Erythroblast (primary cell): ENCODE measurements at regions not wholly inside any gene's neighbourhood (a gene's known extent, or its start where the extent isn't known, plus 50 kb on each side); places are given as distances from the start of the nearest gene placed in this dataset.

Experiments used
- GATA1 ChIP-seq: IDR thresholded peaks from 2 replicates; pipeline ENCODE4 v1.6.1; 2011; ENCODE audit warnings: low read depth, mild to moderate bottlenecking, control low read depth, low read length, moderate library complexity
- POLR2A ChIP-seq: IDR thresholded peaks from 2 replicates; pipeline ENCODE4 v1.6.1; 2011; ENCODE audit warnings: mild to moderate bottlenecking, low read length

DNA sequence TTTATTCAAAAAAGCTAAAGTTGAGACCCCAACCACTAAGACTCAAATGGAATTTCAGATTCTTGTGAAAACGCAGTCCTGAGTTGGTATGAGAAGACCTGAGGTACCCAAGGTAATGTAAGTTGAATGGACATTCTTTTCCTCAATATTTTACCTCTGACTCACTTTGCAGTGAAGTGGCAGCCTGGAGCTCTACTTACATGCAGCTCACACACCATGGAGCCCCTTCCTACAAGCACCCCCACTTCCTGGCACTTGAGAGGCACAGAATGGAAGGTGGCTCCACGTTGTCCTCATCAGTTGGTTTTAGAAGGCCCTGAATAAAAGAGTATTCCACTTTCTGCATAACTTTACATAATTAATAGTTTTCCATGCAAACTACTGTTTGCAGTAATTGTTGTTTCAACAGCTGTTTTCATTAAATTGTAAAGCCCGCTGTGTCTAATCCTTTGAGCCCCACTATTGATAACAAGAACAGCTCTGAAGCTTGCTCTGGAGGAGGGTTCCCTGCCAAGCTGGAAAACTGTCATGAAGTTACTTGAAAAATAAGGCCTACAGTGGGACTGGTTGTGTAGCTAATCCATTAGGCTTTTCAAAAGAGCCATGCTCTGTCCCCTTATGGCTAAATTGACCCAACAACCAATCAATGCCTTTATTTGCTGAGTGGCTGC is 102.2 kb upstream of the SPATA31D4 start:
- no peak for TF ChIP-seq POLR2A
- no peak for TF ChIP-seq GATA1
